CD4-positive, alpha-beta T cell treated with Interleukin-12 subunit alpha and Interleukin-12 subunit beta, for 1 hour (primary cell): ENCODE measurements at regions not wholly inside any gene's neighbourhood (a gene's known extent, or its start where the extent isn't known, plus 50 kb on each side); places are given as distances from the start of the nearest gene placed in this dataset.
"Not testable (repeated sequence)": the region's sequence is repeated elsewhere in the genome, so short reads cannot be mapped to it uniquely, and the experiment has no call there.

Source experiments
- DNase-seq: peaks from one replicate; pipeline ENCODE4 v3.0.0-alpha.2; 2020

DNA sequence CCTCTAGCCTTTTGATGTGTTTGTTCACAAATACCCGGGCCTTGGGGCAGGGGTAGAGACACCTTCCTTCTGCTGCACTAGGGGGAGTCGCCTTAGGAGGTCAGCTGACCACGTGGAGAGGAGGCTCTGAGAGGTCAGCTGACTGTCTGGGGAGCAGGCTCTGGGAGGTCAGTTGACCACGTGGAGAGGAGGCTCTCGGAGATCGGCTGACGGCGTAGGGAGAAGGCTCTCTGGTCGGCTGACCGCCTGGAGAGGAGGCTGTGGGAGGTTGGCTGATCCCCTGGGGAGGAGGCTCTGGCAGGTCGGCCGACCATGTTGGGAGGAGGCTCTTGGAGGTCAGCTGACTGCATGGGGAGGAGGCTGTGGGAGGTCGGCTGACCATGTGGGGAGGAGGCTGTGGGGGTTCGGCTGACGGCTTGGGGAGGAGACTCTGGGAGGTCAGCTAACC is 59.6 kb upstream of the LYZL1 start:
- DNase-seq = no peak

- DNase-seq = not testable (repeated sequence)
Measured at GRCh38 chr10:29236910-29237309, 52.0 kb upstream of the LYZL1 start.

DNA sequence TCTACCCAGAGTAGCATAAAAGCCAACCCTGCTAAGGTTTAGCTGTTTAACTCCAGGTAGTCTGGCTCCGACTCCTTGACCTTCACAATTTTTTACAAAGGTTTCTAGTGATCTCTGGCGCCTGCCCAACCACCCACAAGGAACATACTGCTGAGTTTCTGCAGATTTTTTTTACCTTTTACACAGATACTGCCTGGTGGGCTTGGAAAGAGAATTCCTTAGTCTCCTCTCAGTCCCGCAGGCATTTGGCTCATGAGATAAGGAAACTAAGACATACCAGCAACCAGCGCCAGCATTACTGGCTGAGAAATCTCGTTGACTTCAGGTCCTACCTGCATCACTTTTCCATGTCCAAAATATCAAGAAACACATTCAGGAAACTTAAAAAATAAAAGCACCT is 51.1 kb upstream of the LYZL1 start:
- no peak for DNase-seq

DNA sequence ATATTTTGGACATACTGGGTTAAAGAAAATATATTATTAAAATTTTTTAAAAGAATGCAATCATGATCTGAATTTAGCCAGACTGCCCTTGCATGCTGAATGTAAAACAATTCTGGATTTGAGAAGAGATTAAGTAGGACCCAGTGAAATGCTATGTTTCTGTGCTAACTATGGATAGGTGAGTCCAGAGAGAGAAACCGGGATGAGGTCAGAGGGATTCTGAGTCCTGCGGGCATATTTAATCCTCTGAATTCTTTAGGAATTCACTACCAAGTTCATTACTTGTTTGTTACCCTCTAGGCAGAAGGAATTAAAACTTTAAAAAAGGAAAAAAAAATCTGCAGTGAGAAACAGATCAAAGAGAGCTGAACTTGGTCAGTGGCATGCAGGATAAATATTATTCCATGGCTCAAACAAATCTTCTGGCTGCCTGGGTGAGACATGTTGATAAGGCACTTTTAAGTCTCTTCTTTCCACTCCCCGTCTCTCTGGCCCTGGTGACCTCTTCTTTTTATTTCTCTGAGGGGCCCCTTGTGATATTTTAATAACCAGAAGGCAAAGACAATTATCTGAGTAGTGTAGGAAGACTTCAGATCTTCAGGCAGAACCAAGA is 50.2 kb upstream of the LYZL1 start:
- no peak for DNase-seq
